Keratinocyte (primary cell): ENCODE measurements at regions not wholly inside any gene's neighbourhood (a gene's known extent, or its start where the extent isn't known, plus 50 kb on each side); places are given as distances from the start of the nearest gene placed in this dataset.

Experiments
- DNase-seq: peaks from one replicate; pipeline ENCODE4 v3.0.0-alpha.2; 2011; ENCODE audit warnings: low read depth, missing footprints, low spot score
- FAIRE-seq: peaks from 2 replicates; lab custom pipeline; 2011; peaks lifted over from hg19 to GRCh38; lab: Jason Lieb, UNC
- H2AFZ ChIP-seq: 2 replicates; pipeline ENCODE4 v1.6.0; 2012; ENCODE audit warnings: low read length, control low read depth, inconsistent platforms; ENCODE audit not compliant: control insufficient read depth
- H3K27ac ChIP-seq: 2 replicates; pipeline ENCODE4 v1.5.1; 2011; ENCODE audit warnings: low read length; ENCODE audit not compliant: control insufficient read depth, insufficient read depth
- H3K27me3 ChIP-seq: 3 replicates; pipeline ENCODE4 v1.6.0; 2011; ENCODE audit warnings: low read length; ENCODE audit not compliant: control insufficient read depth, insufficient read depth; ENCODE audit errors: extremely low read depth
- H3K36me3 ChIP-seq, 2 experiments: 2 replicates in 1 of 2; 3 replicates in 1 of 2; pipeline ENCODE4 v1.5.1; 2011; ENCODE audit warnings: low read length in 2 of 2, mild to moderate bottlenecking in 1 of 2; ENCODE audit not compliant: control insufficient read depth in 2 of 2, insufficient read depth in 2 of 2; ENCODE audit errors: extremely low read depth in 1 of 2
- H3K4me1 ChIP-seq: 3 replicates; pipeline ENCODE4 v1.5.1; 2011; ENCODE audit warnings: low read length; ENCODE audit not compliant: control insufficient read depth, insufficient read depth; ENCODE audit errors: extremely low read depth
- H3K4me2 ChIP-seq: 3 replicates; pipeline ENCODE4 v1.6.0; 2011; ENCODE audit warnings: low read depth, low read length; ENCODE audit not compliant: control insufficient read depth, insufficient read depth; ENCODE audit errors: extremely low read depth
- H3K4me3 ChIP-seq, 3 experiments: fragments of 200-600 bp in 1 of 3; sonication (generic) in 1 of 3; 2 replicates in 2 of 3; 3 replicates in 1 of 3; pipeline ENCODE4 v1.5.1; 2011 to 2016; ENCODE audit warnings: low read length in 3 of 3, mild to moderate bottlenecking in 3 of 3, control low read depth in 2 of 3, inconsistent platforms in 1 of 3, low read depth in 1 of 3, mixed read lengths in 1 of 3, mixed run types in 1 of 3, moderate library complexity in 1 of 3; ENCODE audit not compliant: control insufficient read depth in 2 of 3, insufficient read depth in 2 of 3; ENCODE audit errors: extremely low read depth in 1 of 3
- H3K79me2 ChIP-seq: 2 replicates; pipeline ENCODE4 v1.6.0; 2012; ENCODE audit warnings: low read length; ENCODE audit not compliant: control insufficient read depth, insufficient read depth
- H3K9ac ChIP-seq: 3 replicates; pipeline ENCODE4 v1.6.0; 2011; ENCODE audit warnings: low read length; ENCODE audit not compliant: control insufficient read depth, insufficient read depth; ENCODE audit errors: extremely low read depth
- H3K9me1 ChIP-seq: 3 replicates; pipeline ENCODE4 v1.6.0; 2011; ENCODE audit warnings: low read length; ENCODE audit not compliant: control insufficient read depth, insufficient read depth; ENCODE audit errors: extremely low read depth
- H3K9me3 ChIP-seq: 2 replicates; pipeline ENCODE4 v1.5.1; 2012; ENCODE audit warnings: low read depth, low read length; ENCODE audit not compliant: control insufficient read depth
- H4K20me1 ChIP-seq: 3 replicates; pipeline ENCODE4 v1.6.0; 2011; ENCODE audit warnings: low read length; ENCODE audit not compliant: control insufficient read depth, insufficient read depth; ENCODE audit errors: extremely low read depth
- EZH2 ChIP-seq: IDR thresholded peaks from one replicate; pipeline ENCODE4 v1.6.1; 2012; ENCODE audit warnings: inconsistent platforms, mild to moderate bottlenecking, low read length, moderate library complexity
- dilution Hi-C: fragments of 300-500 bp; cut with MboI; formaldehyde crosslinking; loops from one replicate; pipeline ENCODE4 v1.7.0; 2020; ENCODE audit warnings: low sequenced_read_pairs; ENCODE audit not compliant: extremely low pct_ligation_motif_present
- TF ChIP-seq, protein P1 (sequence below), 3 experiments: IDR thresholded peaks in 1 of 3; conservative IDR thresholded peaks in 1 of 3; optimal IDR thresholded peaks in 1 of 3; 2 replicates in 2 of 3; 3 replicates in 1 of 3; pipeline versions ENCODE3 to v1.5.1; 2011; ENCODE audit warnings: low read length in 3 of 3, mild to moderate bottlenecking in 3 of 3, moderate library complexity in 2 of 3, control low read depth in 1 of 3, inconsistent platforms in 1 of 3; ENCODE audit not compliant: insufficient read depth in 2 of 3; ENCODE audit errors: extremely low read depth in 1 of 3

GRCh38 chr4:22336822-22337221 lies 179.0 kb downstream of the ADGRA3 start:
- no peaks in the 10 kb centered on the region for H3K36me3 ChIP-seq
- no peak overlapping the region for H2AFZ ChIP-seq
- no peak overlapping the region for H3K4me3 ChIP-seq
- no peak overlapping the region for H3K27ac ChIP-seq
- DNase-seq (no peak), FAIRE-seq (no peak)
- H4K20me1 ChIP-seq: no peaks in the 10 kb centered on the region
- no peaks in the 10 kb centered on the region for H3K4me1 ChIP-seq
- TF ChIP-seq, protein P1, sequence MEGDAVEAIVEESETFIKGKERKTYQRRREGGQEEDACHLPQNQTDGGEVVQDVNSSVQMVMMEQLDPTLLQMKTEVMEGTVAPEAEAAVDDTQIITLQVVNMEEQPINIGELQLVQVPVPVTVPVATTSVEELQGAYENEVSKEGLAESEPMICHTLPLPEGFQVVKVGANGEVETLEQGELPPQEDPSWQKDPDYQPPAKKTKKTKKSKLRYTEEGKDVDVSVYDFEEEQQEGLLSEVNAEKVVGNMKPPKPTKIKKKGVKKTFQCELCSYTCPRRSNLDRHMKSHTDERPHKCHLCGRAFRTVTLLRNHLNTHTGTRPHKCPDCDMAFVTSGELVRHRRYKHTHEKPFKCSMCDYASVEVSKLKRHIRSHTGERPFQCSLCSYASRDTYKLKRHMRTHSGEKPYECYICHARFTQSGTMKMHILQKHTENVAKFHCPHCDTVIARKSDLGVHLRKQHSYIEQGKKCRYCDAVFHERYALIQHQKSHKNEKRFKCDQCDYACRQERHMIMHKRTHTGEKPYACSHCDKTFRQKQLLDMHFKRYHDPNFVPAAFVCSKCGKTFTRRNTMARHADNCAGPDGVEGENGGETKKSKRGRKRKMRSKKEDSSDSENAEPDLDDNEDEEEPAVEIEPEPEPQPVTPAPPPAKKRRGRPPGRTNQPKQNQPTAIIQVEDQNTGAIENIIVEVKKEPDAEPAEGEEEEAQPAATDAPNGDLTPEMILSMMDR (optimal IDR thresholded peaks at IDR 0.05 in 1 of 3, IDR thresholded peaks at IDR 0.05 in 1 of 3, conservative IDR thresholded peaks at IDR 0.05 in 1 of 3; ENCODE audit: extremely low read depth in 1 of 3, insufficient read depth in 2 of 3, low read length in 3 of 3): no peak
- no peak for TF ChIP-seq EZH2
- H3K79me2 ChIP-seq: no peaks in the 10 kb centered on the region
- dilution Hi-C loops: no loop called here
- H3K27me3 ChIP-seq: no peaks in the 10 kb centered on the region
- no peaks in the 10 kb centered on the region for H3K9me1 ChIP-seq
- no peaks in the 10 kb centered on the region for H3K9me3 ChIP-seq
- no peak overlapping the region for H3K4me2 ChIP-seq
- H3K9ac ChIP-seq: no peak overlapping the region

GRCh38 chr4:22334155-22334554 lies 181.7 kb downstream of the ADGRA3 start:
- no peaks in the 10 kb centered on the region for H3K9me3 ChIP-seq
- H3K4me3 ChIP-seq: no peak overlapping the region
- no peak overlapping the region for H2AFZ ChIP-seq
- no peaks in the 10 kb centered on the region for H4K20me1 ChIP-seq
- no peak overlapping the region for H3K27ac ChIP-seq
- no peaks in the 10 kb centered on the region for H3K36me3 ChIP-seq
- no peaks in the 10 kb centered on the region for H3K4me1 ChIP-seq
- no peak overlapping the region for H3K4me2 ChIP-seq
- TF ChIP-seq, protein P1 (optimal IDR thresholded peaks at IDR 0.05 in 1 of 3, IDR thresholded peaks at IDR 0.05 in 1 of 3, conservative IDR thresholded peaks at IDR 0.05 in 1 of 3; ENCODE audit: extremely low read depth in 1 of 3, insufficient read depth in 2 of 3, low read length in 3 of 3): no peak
- no peak for TF ChIP-seq EZH2
- no peaks in the 10 kb centered on the region for H3K9me1 ChIP-seq
- no peak overlapping the region for H3K9ac ChIP-seq
- FAIRE-seq (no peak), DNase-seq (no peak)
- H3K27me3 ChIP-seq: no peaks in the 10 kb centered on the region
- dilution Hi-C loops: no loop called here
- no peaks in the 10 kb centered on the region for H3K79me2 ChIP-seq
